Liver (tissue), 8 donors: ENCODE measurements at regions not wholly inside any gene's neighbourhood (a gene's known extent, or its start where the extent isn't known, plus 50 kb on each side); places are given as distances from the start of the nearest gene placed in this dataset.

Experiments
- DNase-seq: peaks from one replicate; pipeline ENCODE4 v3.0.0-alpha.2; 2017; ENCODE audit warnings: low spot score
- H3K27ac ChIP-seq, 2 donors: one replicate each; pipeline ENCODE4 v1.7.0; 2013; ENCODE audit warnings: inconsistent platforms in 2 of 2, low read length in 2 of 2, control low read depth in 1 of 2, low read depth in 1 of 2, mild to moderate bottlenecking in 1 of 2
- H3K27me3 ChIP-seq, 4 donors: one replicate each; pipeline versions ENCODE4 v1.6.1 to v1.7.0; 2013; ENCODE audit warnings: low read length in 3 of 4, inconsistent platforms in 1 of 4, mild to moderate bottlenecking in 1 of 4, moderate library complexity in 1 of 4; ENCODE audit not compliant: control insufficient read depth in 4 of 4, insufficient read depth in 4 of 4
- H3K36me3 ChIP-seq, 4 donors: one replicate each; pipeline versions ENCODE4 v1.6.1 to v1.7.0; 2013; ENCODE audit warnings: low read length in 3 of 4, mild to moderate bottlenecking in 3 of 4, low read depth in 1 of 4, moderate library complexity in 1 of 4; ENCODE audit not compliant: control insufficient read depth in 4 of 4, insufficient read depth in 3 of 4
- H3K4me1 ChIP-seq, 4 donors: one replicate each; pipeline versions ENCODE4 v1.6.1 to v1.7.0; 2013; ENCODE audit warnings: low read length in 3 of 4, mild to moderate bottlenecking in 3 of 4, moderate library complexity in 1 of 4; ENCODE audit not compliant: control insufficient read depth in 4 of 4, insufficient read depth in 4 of 4
- H3K4me3 ChIP-seq, 3 donors: one replicate each; pipeline versions ENCODE4 v1.6.1 to v1.7.0; 2013; ENCODE audit warnings: low read length in 3 of 3, control low read depth in 1 of 3, low read depth in 1 of 3, mild to moderate bottlenecking in 1 of 3
- H3K9ac ChIP-seq, 2 donors: one replicate each; pipeline ENCODE4 v1.7.0; 2013; ENCODE audit warnings: low read length in 2 of 2, mild to moderate bottlenecking in 2 of 2, moderate library complexity in 2 of 2, control low read depth in 1 of 2, low read depth in 1 of 2
- H3K9me3 ChIP-seq, 4 donors: one replicate each; pipeline versions ENCODE4 v1.6.1 to v1.7.0; 2013; ENCODE audit warnings: low read length in 3 of 4; ENCODE audit not compliant: control insufficient read depth in 4 of 4
- ATF3 ChIP-seq: IDR thresholded peaks from 2 replicates; pipeline ENCODE4 v1.6.1; 2016; ENCODE audit warnings: antibody characterized with exemption
- EGR1 ChIP-seq, 2 donors: IDR thresholded peaks; 2 replicates each; pipeline ENCODE4 v1.6.1; 2016 to 2018; ENCODE audit warnings: antibody characterized with exemption in 2 of 2, low read depth in 2 of 2
- FOXA1 ChIP-seq: IDR thresholded peaks from 2 replicates; pipeline ENCODE4 v1.6.1; 2016; ENCODE audit warnings: antibody characterized with exemption
- FOXA2 ChIP-seq: IDR thresholded peaks from 2 replicates; pipeline ENCODE4 v1.6.1; 2016; ENCODE audit warnings: antibody characterized with exemption
- GABPA ChIP-seq, 2 donors: IDR thresholded peaks in 1 of 2; conservative IDR thresholded peaks in 1 of 2; 2 replicates each; pipeline ENCODE4 v1.6.1; 2016; ENCODE audit warnings: antibody characterized with exemption in 2 of 2, mild to moderate bottlenecking in 1 of 2, moderate library complexity in 1 of 2
- HNF4A ChIP-seq, 2 donors: conservative IDR thresholded peaks; 2 replicates each; pipeline ENCODE4 v1.6.1; 2016; ENCODE audit warnings: antibody characterized with exemption in 2 of 2, mild to moderate bottlenecking in 2 of 2
- HNF4G ChIP-seq: IDR thresholded peaks from 2 replicates; pipeline ENCODE4 v1.6.1; 2016; ENCODE audit warnings: antibody characterized with exemption
- JUND ChIP-seq, 2 donors: IDR thresholded peaks; 2 replicates each; pipeline ENCODE4 v1.6.1; 2016; ENCODE audit warnings: antibody characterized with exemption in 2 of 2
- MAX ChIP-seq: IDR thresholded peaks from 2 replicates; pipeline ENCODE4 v1.6.1; 2016; ENCODE audit warnings: antibody characterized with exemption
- NR2F2 ChIP-seq: IDR thresholded peaks from 2 replicates; pipeline ENCODE4 v1.6.1; 2016; ENCODE audit warnings: antibody characterized with exemption
- RAD21 ChIP-seq, 2 donors: IDR thresholded peaks; 2 replicates each; pipeline ENCODE4 v1.6.1; 2016; ENCODE audit warnings: antibody characterized with exemption in 2 of 2, mild to moderate bottlenecking in 2 of 2
- REST ChIP-seq: IDR thresholded peaks from 2 replicates; pipeline ENCODE4 v1.6.1; 2016; ENCODE audit warnings: antibody characterized with exemption, mild to moderate bottlenecking
- RXRA ChIP-seq, 2 donors: IDR thresholded peaks; 2 replicates each; pipeline ENCODE4 v1.6.1; 2017 to 2018; ENCODE audit warnings: antibody characterized with exemption in 2 of 2, mild to moderate bottlenecking in 1 of 2
- SP1 ChIP-seq: IDR thresholded peaks from 2 replicates; pipeline ENCODE4 v1.6.1; 2018; ENCODE audit warnings: antibody characterized with exemption, mild to moderate bottlenecking
- TAF1 ChIP-seq: conservative IDR thresholded peaks from 2 replicates; pipeline ENCODE4 v1.6.1; 2016; ENCODE audit warnings: antibody characterized with exemption, mild to moderate bottlenecking
- YY1 ChIP-seq: IDR thresholded peaks from 2 replicates; pipeline ENCODE4 v1.6.1; 2016; ENCODE audit warnings: antibody characterized with exemption, mild to moderate bottlenecking
- ZBTB33 ChIP-seq: IDR thresholded peaks from 2 replicates; pipeline ENCODE4 v1.6.1; 2016; ENCODE audit warnings: antibody characterized with exemption
- WGBS: extraction: QIAGEN DNeasy Blood & Tissue Kit; methylation state at CpG from one replicate; pipeline ENCODE4 v1.1.7; 2013; 5-methylcytosine and 5-hydroxymethylcytosine counted together
- TF ChIP-seq, protein P1 (sequence below): fragments of 150-350 bp; IDR thresholded peaks from 2 replicates; pipeline ENCODE4 v1.5.1; 2017; ENCODE audit warnings: improper control_type of control experiment, low read depth, low read length; ENCODE audit not compliant: missing input control
- donor health status: healthy.
- donor health status: healthy.
- donor health status: healthy.
- donor health status: healthy.
- donor health status: healthy.

DNA sequence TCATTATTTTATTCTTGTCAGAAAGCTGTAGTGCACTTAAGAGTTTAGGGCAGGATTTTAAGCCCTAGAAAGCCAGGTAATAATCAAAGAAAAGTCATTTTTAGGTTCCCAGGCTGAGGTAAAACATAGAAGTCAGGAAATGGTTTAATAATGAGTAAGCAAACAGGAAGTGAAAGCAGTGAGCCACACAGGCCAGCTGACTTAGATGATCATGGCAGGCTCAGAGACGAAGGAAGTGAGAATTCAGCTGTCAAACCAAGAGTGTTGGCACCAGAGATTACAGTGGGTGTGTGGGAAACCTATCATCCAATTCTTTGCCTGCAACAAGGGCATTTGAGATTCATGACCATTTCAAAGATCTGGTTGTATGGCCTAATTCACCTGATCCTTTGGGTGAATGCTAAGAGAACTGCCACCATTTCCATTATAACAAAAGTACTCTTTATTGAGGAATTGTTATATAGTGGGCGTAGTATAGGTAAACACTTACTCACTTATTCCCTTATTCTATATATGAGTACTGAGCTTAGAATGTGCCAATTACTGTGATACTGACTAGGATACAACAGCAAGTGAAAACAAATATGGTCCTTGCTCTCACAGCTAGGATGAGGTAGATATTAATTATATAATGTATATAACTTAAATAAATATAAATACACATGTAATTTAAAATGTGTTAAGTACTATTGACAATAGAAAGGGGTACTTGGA is 103.7 kb upstream of the EDNRB start (continued):
- no peak for TF ChIP-seq ZBTB33

DNA sequence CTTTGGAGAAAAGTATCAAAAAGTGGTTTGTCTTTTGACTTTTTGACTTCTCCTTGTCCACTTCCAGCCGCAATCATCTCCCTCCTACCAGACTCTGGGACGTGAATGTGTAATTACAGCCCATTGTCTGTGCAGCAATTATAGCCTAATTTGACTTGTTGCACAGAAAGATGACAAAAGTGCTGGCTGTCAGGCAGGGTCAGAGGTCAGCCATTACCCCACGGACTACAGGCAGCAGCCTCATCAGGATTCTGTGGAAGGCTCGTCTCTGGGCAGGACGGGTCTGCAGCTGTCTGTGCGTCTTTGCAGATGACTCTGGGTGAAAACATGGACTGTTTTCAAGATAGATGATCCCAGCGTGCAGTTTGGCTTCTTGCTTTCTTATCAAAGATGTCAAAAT is 102.2 kb upstream of the EDNRB start:
- Histone ChIP-seq H3K27me3 (no peaks in the 10 kb centered on the region), H3K9ac (no peak overlapping the region), H3K9me3 (no peaks in the 10 kb centered on the region), H3K27ac (no peak overlapping the region), H3K4me3 (no peak overlapping the region), H3K4me1 (no peaks in the 10 kb centered on the region), H3K36me3 (no peaks in the 10 kb centered on the region)
- TF ChIP-seq FOXA2 (no peak), ATF3 (no peak), YY1 (no peak), RAD21 (IDR thresholded peaks at IDR 0.05) (no peak), NR2F2 (peak; percentile 23), MAX (no peak)
- 52% methylated on average over 7 of the region's 7 CpGs for WGBS
- no peak for DNase-seq

GRCh38 chr13:78015782-78016181 is 97.2 kb upstream of the EDNRB start:
- Histone ChIP-seq H3K4me3 (no peak overlapping the region), H3K9ac (no peak overlapping the region), H3K9me3 (no peaks in the 10 kb centered on the region), H3K36me3 (no peaks in the 10 kb centered on the region), H3K27me3 (no peaks in the 10 kb centered on the region), H3K4me1 (no peaks in the 10 kb centered on the region), H3K27ac (no peak overlapping the region)
- TF ChIP-seq HNF4A (conservative IDR thresholded peaks at IDR 0.05) (no peak), GABPA (IDR thresholded peaks at IDR 0.05 in 1 of 2, conservative IDR thresholded peaks at IDR 0.05 in 1 of 2) (no peak), HNF4G (no peak), REST (no peak), NR2F2 (no peak), RXRA (IDR thresholded peaks at IDR 0.05) (no peak), ATF3 (no peak), TAF1 (no peak), SP1 (no peak), FOXA2 (no peak), MAX (no peak), JUND (IDR thresholded peaks at IDR 0.05) (no peak), ZBTB33 (no peak), EGR1 (IDR thresholded peaks at IDR 0.05; ENCODE audit: low read depth in 2 of 2) (no peak), RAD21 (IDR thresholded peaks at IDR 0.05) (no peak), FOXA1 (no peak), YY1 (no peak)
- TF ChIP-seq, protein P1, sequence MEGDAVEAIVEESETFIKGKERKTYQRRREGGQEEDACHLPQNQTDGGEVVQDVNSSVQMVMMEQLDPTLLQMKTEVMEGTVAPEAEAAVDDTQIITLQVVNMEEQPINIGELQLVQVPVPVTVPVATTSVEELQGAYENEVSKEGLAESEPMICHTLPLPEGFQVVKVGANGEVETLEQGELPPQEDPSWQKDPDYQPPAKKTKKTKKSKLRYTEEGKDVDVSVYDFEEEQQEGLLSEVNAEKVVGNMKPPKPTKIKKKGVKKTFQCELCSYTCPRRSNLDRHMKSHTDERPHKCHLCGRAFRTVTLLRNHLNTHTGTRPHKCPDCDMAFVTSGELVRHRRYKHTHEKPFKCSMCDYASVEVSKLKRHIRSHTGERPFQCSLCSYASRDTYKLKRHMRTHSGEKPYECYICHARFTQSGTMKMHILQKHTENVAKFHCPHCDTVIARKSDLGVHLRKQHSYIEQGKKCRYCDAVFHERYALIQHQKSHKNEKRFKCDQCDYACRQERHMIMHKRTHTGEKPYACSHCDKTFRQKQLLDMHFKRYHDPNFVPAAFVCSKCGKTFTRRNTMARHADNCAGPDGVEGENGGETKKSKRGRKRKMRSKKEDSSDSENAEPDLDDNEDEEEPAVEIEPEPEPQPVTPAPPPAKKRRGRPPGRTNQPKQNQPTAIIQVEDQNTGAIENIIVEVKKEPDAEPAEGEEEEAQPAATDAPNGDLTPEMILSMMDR, result no peak
- DNase-seq, result no peak
- WGBS, result 86% methylated on average over 3 of the region's 3 CpGs
